ENCODE measurements at regions not wholly inside any gene's neighbourhood (a gene's known extent, or its start where the extent isn't known, plus 50 kb on each side); places are given as distances from the start of the nearest gene placed in this dataset.

DNA sequence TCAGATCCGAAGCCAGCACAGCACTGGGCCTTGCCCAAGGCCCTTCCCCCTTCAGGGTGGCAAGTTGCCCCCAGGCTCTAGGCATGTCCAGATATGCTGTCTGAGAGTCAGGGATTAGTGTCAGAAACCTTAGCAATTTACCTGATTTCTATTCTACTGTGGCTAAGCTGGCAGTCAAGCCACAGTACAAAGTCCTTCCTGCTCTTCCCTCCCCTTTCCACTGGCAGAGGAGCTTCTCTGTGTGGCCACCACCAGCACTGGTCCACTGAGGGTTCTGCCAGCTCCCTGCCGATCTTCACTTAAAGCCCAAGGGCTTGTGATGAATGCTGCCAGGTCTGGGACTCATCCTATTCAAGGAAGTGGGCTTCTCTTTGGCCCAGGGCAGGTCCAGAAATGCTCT lies 324.5 kb upstream of the RPS6KA3 start:
- DNase-seq (ENCODE audit: low read depth, low spot score): no peak
- Histone ChIP-seq H3K9ac (ENCODE audit: insufficient read length) (no peak overlapping the region), H3K4me3 (no peak overlapping the region), H3K27ac (no peak overlapping the region), H3K9me3 (ENCODE audit: low read depth, low read length) (no peaks in the 10 kb centered on the region), H3K36me3 (ENCODE audit: insufficient read depth, low read length) (no peaks in the 10 kb centered on the region)
- TF ChIP-seq FOXP2 (optimal IDR thresholded peaks at IDR 0.05; ENCODE audit: control extremely low read depth, extremely low read length, insufficient read depth): no peak
- no peak for TF ChIP-seq POLR2AphosphoS5 (IDR thresholded peaks at IDR 0.05; ENCODE audit: borderline replicate concordance, low read depth, low read length)
- no peak for TF ChIP-seq EZH2 (IDR thresholded peaks at IDR 0.05)

DNA sequence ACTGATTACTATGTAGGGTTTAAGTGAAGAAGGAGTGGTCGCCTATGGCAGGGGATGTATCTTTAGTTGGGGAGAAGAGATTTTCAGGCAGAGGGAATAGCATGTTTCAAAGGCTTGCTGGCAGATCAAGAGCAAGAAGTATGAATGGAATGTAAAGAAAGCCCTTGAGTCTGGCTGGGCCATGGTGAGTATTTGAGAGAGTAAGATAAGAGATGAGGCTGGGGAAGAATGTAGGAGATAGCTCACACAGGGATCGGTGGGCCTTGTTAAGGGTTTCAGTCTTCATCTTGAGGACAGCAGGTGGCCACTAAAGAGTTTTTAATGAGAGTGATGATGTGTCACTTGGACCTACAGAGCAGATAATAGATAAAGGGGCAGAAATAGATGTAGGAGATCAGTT lies 319.1 kb upstream of the RPS6KA3 start:
- DNase-seq (ENCODE audit: low read depth, low spot score): no peak
- Histone ChIP-seq H3K27ac (no peak overlapping the region), H3K36me3 (ENCODE audit: insufficient read depth, low read length) (no peaks in the 10 kb centered on the region), H3K9ac (ENCODE audit: insufficient read length) (no peak overlapping the region), H3K9me3 (ENCODE audit: low read depth, low read length) (no peaks in the 10 kb centered on the region), H3K4me3 (no peak overlapping the region)
- TF ChIP-seq FOXP2 (optimal IDR thresholded peaks at IDR 0.05; ENCODE audit: control extremely low read depth, extremely low read length, insufficient read depth) (no peak), POLR2AphosphoS5 (IDR thresholded peaks at IDR 0.05; ENCODE audit: borderline replicate concordance, low read depth, low read length) (no peak), EZH2 (IDR thresholded peaks at IDR 0.05) (no peak)

DNA sequence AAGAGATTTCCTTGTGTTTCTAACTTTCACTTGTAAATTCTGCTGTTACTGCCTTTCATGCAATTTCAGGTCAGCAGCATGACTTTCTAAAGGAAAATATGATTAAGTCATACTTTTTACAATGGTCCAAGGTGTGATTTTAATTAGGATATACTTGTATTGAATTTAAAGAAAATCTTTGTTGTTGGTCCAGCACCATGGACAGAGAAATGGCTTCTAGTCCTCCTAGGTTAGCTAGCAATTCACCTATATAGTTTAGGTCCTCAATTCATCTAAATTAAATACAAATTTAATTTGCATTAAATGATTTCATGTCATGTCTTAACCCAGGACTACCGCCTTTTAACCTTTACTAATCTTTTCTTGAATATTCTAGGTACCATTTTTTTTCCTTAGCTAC lies 304.9 kb upstream of the RPS6KA3 start:
- TF ChIP-seq FOXP2 (optimal IDR thresholded peaks at IDR 0.05; ENCODE audit: control extremely low read depth, extremely low read length, insufficient read depth): no peak
- TF ChIP-seq EZH2 (IDR thresholded peaks at IDR 0.05): no peak
- TF ChIP-seq POLR2AphosphoS5 (IDR thresholded peaks at IDR 0.05; ENCODE audit: borderline replicate concordance, low read depth, low read length): no peak
- H3K36me3 ChIP-seq (ENCODE audit: insufficient read depth, low read length): no peaks in the 10 kb centered on the region
- H3K27ac ChIP-seq: no peak overlapping the region
- H3K9me3 ChIP-seq (ENCODE audit: low read depth, low read length): no peaks in the 10 kb centered on the region
- DNase-seq (ENCODE audit: low read depth, low spot score): no peak
- H3K9ac ChIP-seq (ENCODE audit: insufficient read length): no peak overlapping the region
- H3K4me3 ChIP-seq: no peak overlapping the region

DNA sequence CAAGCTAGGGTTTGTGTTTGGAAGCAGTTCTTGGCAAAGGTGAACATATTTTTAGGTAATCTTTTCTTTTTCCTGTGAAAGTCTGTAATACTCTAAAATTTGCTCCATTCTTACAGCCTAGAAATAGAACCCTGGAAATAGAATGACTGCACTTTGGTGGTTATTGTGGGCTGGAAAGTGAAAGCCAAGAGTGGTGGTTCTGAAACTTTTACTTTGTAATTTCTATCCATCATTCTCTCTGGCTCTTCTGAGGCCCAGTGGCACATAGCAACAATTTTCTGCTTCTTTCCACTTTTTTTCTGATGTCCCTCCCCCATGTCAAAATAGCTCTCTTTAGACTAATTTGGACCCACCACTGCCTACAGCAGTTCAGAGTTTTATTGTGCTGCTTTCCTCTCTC lies 300.4 kb upstream of the RPS6KA3 start:
- TF ChIP-seq POLR2AphosphoS5 (IDR thresholded peaks at IDR 0.05; ENCODE audit: borderline replicate concordance, low read depth, low read length): no peak
- no peak for TF ChIP-seq EZH2 (IDR thresholded peaks at IDR 0.05)
- no peak for DNase-seq (ENCODE audit: low read depth, low spot score)
- H3K27ac ChIP-seq: no peak overlapping the region
- no peaks in the 10 kb centered on the region for H3K36me3 ChIP-seq (ENCODE audit: insufficient read depth, low read length)
- H3K9me3 ChIP-seq (ENCODE audit: low read depth, low read length): no peaks in the 10 kb centered on the region
- H3K9ac ChIP-seq (ENCODE audit: insufficient read length): no peak overlapping the region
- no peak overlapping the region for H3K4me3 ChIP-seq

DNA sequence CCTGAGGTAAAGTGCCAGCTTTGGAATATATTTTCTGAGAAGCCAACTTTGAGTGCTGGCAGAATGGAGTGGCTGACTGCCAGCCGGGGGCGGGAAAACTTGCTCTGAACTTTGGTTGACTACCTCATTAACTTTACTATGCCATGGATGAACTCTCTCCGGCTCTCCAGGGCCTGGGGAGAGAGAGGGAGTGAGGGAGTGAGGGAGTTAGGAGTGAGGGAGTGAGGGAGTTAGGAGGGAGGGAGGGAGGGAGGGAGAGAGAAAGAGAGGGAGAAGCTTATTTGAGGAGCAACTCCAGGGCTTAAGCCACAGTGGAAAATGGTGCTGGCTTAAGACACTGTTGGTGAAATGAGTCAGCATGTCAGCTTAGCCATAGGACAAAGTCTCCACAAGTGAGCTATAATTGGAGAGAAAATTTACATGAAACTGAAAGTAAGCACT lies 280.9 kb upstream of the RPS6KA3 start:
- Histone ChIP-seq H3K9me3 (ENCODE audit: low read depth, low read length) (no peaks in the 10 kb centered on the region), H3K27ac (no peak overlapping the region), H3K9ac (ENCODE audit: insufficient read length) (no peak overlapping the region), H3K36me3 (ENCODE audit: insufficient read depth, low read length) (no peaks in the 10 kb centered on the region), H3K4me3 (no peak overlapping the region)
- TF ChIP-seq FOXP2 (optimal IDR thresholded peaks at IDR 0.05; ENCODE audit: control extremely low read depth, extremely low read length, insufficient read depth): no peak
- TF ChIP-seq POLR2AphosphoS5 (IDR thresholded peaks at IDR 0.05; ENCODE audit: borderline replicate concordance, low read depth, low read length): no peak
- no peak for TF ChIP-seq EZH2 (IDR thresholded peaks at IDR 0.05)
- DNase-seq (ENCODE audit: low read depth, low spot score): no peak

DNA sequence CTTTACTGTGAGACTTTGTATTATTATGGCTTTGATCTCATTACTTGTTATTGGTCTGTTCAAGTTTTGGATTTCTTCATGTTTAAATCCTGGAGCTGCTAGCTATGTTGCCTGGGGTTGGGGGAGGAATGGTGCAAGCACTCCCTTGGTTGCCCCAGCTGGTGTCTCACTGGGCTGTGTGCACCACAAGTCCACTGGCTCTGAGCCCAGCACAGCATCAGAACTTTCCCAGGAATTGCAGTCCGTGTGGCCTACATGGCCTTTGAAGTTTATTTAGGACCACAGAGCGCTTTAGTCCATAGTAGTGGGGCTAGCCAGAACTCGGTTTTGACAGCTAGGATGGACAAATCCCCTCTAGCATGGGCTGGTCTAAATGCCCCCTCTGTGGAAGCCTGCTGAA lies 278.8 kb upstream of the RPS6KA3 start:
- no peak for DNase-seq (ENCODE audit: low read depth, low spot score)
- H3K36me3 ChIP-seq (ENCODE audit: insufficient read depth, low read length): no peaks in the 10 kb centered on the region
- no peak overlapping the region for H3K9ac ChIP-seq (ENCODE audit: insufficient read length)
- TF ChIP-seq FOXP2 (optimal IDR thresholded peaks at IDR 0.05; ENCODE audit: control extremely low read depth, extremely low read length, insufficient read depth) (no peak), POLR2AphosphoS5 (IDR thresholded peaks at IDR 0.05; ENCODE audit: borderline replicate concordance, low read depth, low read length) (no peak), EZH2 (IDR thresholded peaks at IDR 0.05) (no peak)
- no peaks in the 10 kb centered on the region for H3K9me3 ChIP-seq (ENCODE audit: low read depth, low read length)
- H3K4me3 ChIP-seq: no peak overlapping the region
- no peak overlapping the region for H3K27ac ChIP-seq

DNA sequence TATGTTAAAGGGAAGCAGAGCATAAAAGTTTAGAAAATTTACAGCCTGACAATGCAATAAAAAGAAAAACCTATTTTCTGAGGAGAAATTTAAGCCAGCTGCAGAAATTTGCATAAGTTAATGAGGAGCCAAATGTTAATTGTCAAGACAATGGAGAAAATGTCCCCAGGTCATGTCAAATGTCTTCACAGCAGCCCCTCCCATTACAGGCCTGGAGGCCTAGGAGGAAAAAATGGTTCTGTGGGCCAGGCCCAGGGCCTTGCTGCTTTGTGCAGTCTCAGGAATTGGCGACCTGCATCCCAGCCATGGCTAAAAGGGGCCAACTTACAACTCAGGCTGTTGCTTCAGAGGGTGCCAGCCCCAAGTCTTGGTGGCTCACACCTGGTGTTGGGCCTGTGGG lies 275.4 kb upstream of the RPS6KA3 start:
- TF ChIP-seq POLR2AphosphoS5 (IDR thresholded peaks at IDR 0.05; ENCODE audit: borderline replicate concordance, low read depth, low read length) (no peak), FOXP2 (optimal IDR thresholded peaks at IDR 0.05; ENCODE audit: control extremely low read depth, extremely low read length, insufficient read depth) (no peak), EZH2 (IDR thresholded peaks at IDR 0.05) (no peak)
- DNase-seq (ENCODE audit: low read depth, low spot score): no peak

DNA sequence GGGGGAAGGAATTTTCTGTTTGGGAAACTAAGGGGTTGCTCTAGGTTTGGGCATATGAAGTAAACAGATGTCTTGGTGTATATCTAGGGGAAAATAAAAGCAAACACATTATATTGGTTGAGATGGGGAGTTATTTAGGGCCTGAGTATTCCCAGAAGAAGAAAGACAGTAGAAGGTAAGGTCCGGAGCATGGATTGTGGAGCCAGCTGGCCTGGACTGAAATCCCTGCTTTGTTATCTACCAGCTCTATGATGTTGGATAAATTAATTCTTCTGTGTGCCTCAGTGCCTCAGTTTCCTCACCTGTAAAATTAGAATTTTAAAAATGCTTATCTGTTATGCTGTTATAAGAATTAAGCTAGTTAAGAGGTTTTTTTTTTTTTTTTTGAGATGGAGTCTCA lies 272.3 kb upstream of the RPS6KA3 start:
- DNase-seq (ENCODE audit: low read depth, low spot score): no peak
- Histone ChIP-seq H3K9ac (ENCODE audit: insufficient read length) (no peak overlapping the region), H3K9me3 (ENCODE audit: low read depth, low read length) (no peaks in the 10 kb centered on the region), H3K4me3 (no peak overlapping the region), H3K36me3 (ENCODE audit: insufficient read depth, low read length) (no peaks in the 10 kb centered on the region), H3K27ac (no peak overlapping the region)
- TF ChIP-seq EZH2 (IDR thresholded peaks at IDR 0.05): no peak
- no peak for TF ChIP-seq POLR2AphosphoS5 (IDR thresholded peaks at IDR 0.05; ENCODE audit: borderline replicate concordance, low read depth, low read length)
- no peak for TF ChIP-seq FOXP2 (optimal IDR thresholded peaks at IDR 0.05; ENCODE audit: control extremely low read depth, extremely low read length, insufficient read depth)

More for the DNA sequence above, 275.4 kb upstream of the RPS6KA3 start:
- Histone ChIP-seq H3K27ac (no peak overlapping the region), H3K4me3 (no peak overlapping the region), H3K9me3 (ENCODE audit: low read depth, low read length) (no peaks in the 10 kb centered on the region), H3K9ac (ENCODE audit: insufficient read length) (no peak overlapping the region), H3K36me3 (ENCODE audit: insufficient read depth, low read length) (no peaks in the 10 kb centered on the region)

DNA sequence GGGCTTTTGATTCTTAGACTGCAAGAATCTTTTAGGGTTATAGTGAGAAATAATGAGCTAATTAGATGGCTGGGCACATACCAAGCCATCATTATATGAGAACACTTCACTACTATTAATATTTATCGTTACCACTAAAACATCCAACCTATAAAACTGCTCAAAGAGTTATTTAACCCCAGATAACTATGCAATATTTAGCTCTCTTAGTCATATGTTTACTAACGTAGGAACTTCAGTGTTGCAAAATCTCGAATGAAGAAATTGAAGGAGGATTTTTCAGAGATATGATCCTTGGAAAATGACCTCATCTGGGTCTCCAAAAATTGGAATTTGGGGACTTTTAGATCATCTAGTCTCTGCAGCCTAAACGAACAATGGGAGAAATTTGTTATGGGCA lies 265.0 kb upstream of the RPS6KA3 start:
- no peak overlapping the region for H3K4me3 ChIP-seq
- TF ChIP-seq FOXP2 (optimal IDR thresholded peaks at IDR 0.05; ENCODE audit: control extremely low read depth, extremely low read length, insufficient read depth) (no peak), POLR2AphosphoS5 (IDR thresholded peaks at IDR 0.05; ENCODE audit: borderline replicate concordance, low read depth, low read length) (no peak), EZH2 (IDR thresholded peaks at IDR 0.05) (no peak)
- H3K27ac ChIP-seq: no peak overlapping the region
- H3K9ac ChIP-seq (ENCODE audit: insufficient read length): no peak overlapping the region
- H3K36me3 ChIP-seq (ENCODE audit: insufficient read depth, low read length): no peaks in the 10 kb centered on the region
- no peaks in the 10 kb centered on the region for H3K9me3 ChIP-seq (ENCODE audit: low read depth, low read length)
- no peak for DNase-seq (ENCODE audit: low read depth, low spot score)

All from SK-N-MC (cell line).